Brain microvascular endothelial cell (primary cell): ENCODE measurements at regions not wholly inside any gene's neighbourhood (a gene's known extent, or its start where the extent isn't known, plus 50 kb on each side); places are given as distances from the start of the nearest gene placed in this dataset.

Experiments
- DNase-seq: peaks from one replicate; pipeline ENCODE4 v3.0.0-alpha.2; 2020
- H3K27ac ChIP-seq: fragments of 250-450 bp; sonication (Bioruptor Pico); 2 replicates; pipeline ENCODE4 v1.5.1; 2020; ENCODE audit warnings: mild to moderate bottlenecking, moderate library complexity
- H3K27me3 ChIP-seq: fragments of 250-450 bp; sonication (Bioruptor Pico); replicated peaks from 2 replicates; pipeline ENCODE4 v1.5.1; 2020; ENCODE audit warnings: mild to moderate bottlenecking
- H3K36me3 ChIP-seq: fragments of 250-450 bp; sonication (Bioruptor Pico); replicated peaks from 2 replicates; pipeline ENCODE4 v1.5.1; 2020; ENCODE audit warnings: mild to moderate bottlenecking
- H3K4me3 ChIP-seq: 2 replicates; pipeline ENCODE4 v1.5.1; 2011; ENCODE audit warnings: low read depth, mild to moderate bottlenecking, control low read depth, low read length, moderate library complexity
- in situ Hi-C: cut with HindIII; loops from 2 replicates; pipeline ENCODE4 v1.10.0; 2017; ENCODE audit warnings: low sequenced_read_pairs, low pct_ligation_motif_present
- TF ChIP-seq, protein P1 (sequence below): IDR thresholded peaks from 2 replicates; pipeline ENCODE4 v1.5.1; 2011; ENCODE audit warnings: low read depth, mild to moderate bottlenecking, moderate library complexity, low read length, control low read depth, inconsistent platforms; ENCODE audit errors: missing control alignments

GRCh38 chr2:76316691-76317090 is 606.0 kb upstream of the GCFC2 start:
- no peak for DNase-seq
- TF ChIP-seq, protein P1, sequence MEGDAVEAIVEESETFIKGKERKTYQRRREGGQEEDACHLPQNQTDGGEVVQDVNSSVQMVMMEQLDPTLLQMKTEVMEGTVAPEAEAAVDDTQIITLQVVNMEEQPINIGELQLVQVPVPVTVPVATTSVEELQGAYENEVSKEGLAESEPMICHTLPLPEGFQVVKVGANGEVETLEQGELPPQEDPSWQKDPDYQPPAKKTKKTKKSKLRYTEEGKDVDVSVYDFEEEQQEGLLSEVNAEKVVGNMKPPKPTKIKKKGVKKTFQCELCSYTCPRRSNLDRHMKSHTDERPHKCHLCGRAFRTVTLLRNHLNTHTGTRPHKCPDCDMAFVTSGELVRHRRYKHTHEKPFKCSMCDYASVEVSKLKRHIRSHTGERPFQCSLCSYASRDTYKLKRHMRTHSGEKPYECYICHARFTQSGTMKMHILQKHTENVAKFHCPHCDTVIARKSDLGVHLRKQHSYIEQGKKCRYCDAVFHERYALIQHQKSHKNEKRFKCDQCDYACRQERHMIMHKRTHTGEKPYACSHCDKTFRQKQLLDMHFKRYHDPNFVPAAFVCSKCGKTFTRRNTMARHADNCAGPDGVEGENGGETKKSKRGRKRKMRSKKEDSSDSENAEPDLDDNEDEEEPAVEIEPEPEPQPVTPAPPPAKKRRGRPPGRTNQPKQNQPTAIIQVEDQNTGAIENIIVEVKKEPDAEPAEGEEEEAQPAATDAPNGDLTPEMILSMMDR: no peak
- H3K4me3 ChIP-seq: no peak overlapping the region
- no peak overlapping the region for H3K27ac ChIP-seq
- in situ Hi-C loops: no loop called here
- no peaks in the 10 kb centered on the region for H3K36me3 ChIP-seq
- H3K27me3 ChIP-seq: no peaks in the 10 kb centered on the region

GRCh38 chr2:76314271-76315020 is 603.7 kb upstream of the GCFC2 start:
- Histone ChIP-seq H3K27me3 (no peaks in the 10 kb centered on the region), H3K27ac (no peak overlapping the region), H3K36me3 (no peaks in the 10 kb centered on the region), H3K4me3 (no peak overlapping the region)
- DNase-seq: no peak
- TF ChIP-seq, protein P1: no peak
- in situ Hi-C loops: no loop called here

- no peaks in the 10 kb centered on the region for H3K27me3 ChIP-seq
- in situ Hi-C loops: no loop called here
- TF ChIP-seq, protein P1: no peak
- no peaks in the 10 kb centered on the region for H3K36me3 ChIP-seq
- H3K4me3 ChIP-seq: no peak overlapping the region
- H3K27ac ChIP-seq: no peak overlapping the region
- no peak for DNase-seq
Measured at GRCh38 chr2:76312236-76312635, 601.5 kb upstream of the GCFC2 start.

GRCh38 chr2:76311728-76312127 is 601.0 kb upstream of the GCFC2 start:
- H3K4me3 ChIP-seq: no peak overlapping the region
- H3K27me3 ChIP-seq: no peaks in the 10 kb centered on the region
- in situ Hi-C loops: no loop called here
- no peaks in the 10 kb centered on the region for H3K36me3 ChIP-seq
- TF ChIP-seq, protein P1: no peak
- no peak overlapping the region for H3K27ac ChIP-seq
- DNase-seq: no peak

DNA sequence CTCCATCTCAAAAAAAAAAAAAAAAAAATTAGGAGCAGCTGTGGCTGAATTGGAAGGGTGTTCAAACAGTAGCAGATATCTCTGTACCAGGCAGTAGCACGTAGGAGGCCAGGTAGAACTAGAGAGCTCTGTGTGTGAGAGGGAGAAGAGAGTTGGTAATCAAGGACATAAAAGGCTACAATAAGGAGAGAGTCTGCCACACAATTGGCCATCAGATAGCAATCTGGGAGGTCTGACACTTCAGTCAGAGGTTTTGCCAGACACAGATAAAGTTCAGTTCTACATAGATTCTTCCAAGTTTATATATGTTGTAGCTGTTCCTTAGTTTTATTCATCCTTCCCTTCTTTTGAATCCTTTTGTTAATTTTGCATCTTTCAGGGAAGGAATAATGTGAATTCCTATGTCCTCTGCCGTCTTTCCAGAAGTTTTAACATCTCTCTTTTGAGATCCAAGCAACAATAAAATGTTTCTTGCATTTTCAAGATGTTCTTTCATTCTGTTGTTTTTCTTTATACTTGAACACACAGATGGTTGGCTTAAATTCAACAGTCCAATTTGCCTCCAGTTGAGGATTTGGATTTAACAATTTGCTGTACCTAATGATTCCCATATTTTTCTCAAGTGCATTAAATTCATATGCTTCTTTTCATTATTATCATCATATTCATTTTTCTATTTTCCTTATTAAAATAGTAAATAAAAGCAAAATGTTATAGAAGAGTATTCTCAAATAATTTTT is 600.3 kb upstream of the GCFC2 start:
- H3K27me3 ChIP-seq: no peaks in the 10 kb centered on the region
- in situ Hi-C loops: no loop called here

More for the DNA sequence above, 600.3 kb upstream of the GCFC2 start:
- H3K36me3 ChIP-seq: no peaks in the 10 kb centered on the region
- no peak overlapping the region for H3K4me3 ChIP-seq
- TF ChIP-seq, protein P1: no peak
- no peak for DNase-seq
- no peak overlapping the region for H3K27ac ChIP-seq
